RWPE2 (cell line): ENCODE measurements at regions not wholly inside any gene's neighbourhood (a gene's known extent, or its start where the extent isn't known, plus 50 kb on each side); places are given as distances from the start of the nearest gene placed in this dataset.
"Not testable (repeated sequence)": the region's sequence is repeated elsewhere in the genome, so short reads cannot be mapped to it uniquely, and the experiment has no call there.

Experiments used
- ATAC-seq: fragments of 200-7000 bp; cut with Tn5 transposase; 3 replicates; pipeline ENCODE4 v1.9.1; 2021; ENCODE audit warnings: low read depth
- DNase-seq: peaks from one replicate; pipeline ENCODE4 v3.0.0-alpha.2; 2020; ENCODE audit warnings: low spot score
- H3K27ac ChIP-seq: fragments of 450-650 bp; 2 replicates; pipeline ENCODE4 v1.5.1; 2017; ENCODE audit warnings: mild to moderate bottlenecking; ENCODE audit not compliant: poor library complexity, severe bottlenecking
- H3K27me3 ChIP-seq: fragments of 250-450 bp; sonication (Bioruptor Pico); 2 replicates; pipeline ENCODE4 v1.5.1; 2021; ENCODE audit warnings: mild to moderate bottlenecking, moderate library complexity; ENCODE audit not compliant: insufficient read depth, poor library complexity, severe bottlenecking
- H3K36me3 ChIP-seq: fragments of 250-450 bp; sonication (Bioruptor Pico); 2 replicates; pipeline ENCODE4 v1.5.1; 2020; ENCODE audit warnings: low read depth, mild to moderate bottlenecking, moderate library complexity
- H3K4me1 ChIP-seq: fragments of 250-450 bp; sonication (Bioruptor Pico); 2 replicates; pipeline ENCODE4 v1.5.1; 2021; ENCODE audit warnings: mild to moderate bottlenecking, moderate library complexity; ENCODE audit not compliant: insufficient read depth, poor library complexity, severe bottlenecking
- H3K4me3 ChIP-seq: fragments of 250-450 bp; sonication (Bioruptor Pico); 2 replicates; pipeline ENCODE4 v1.5.1; 2021; ENCODE audit warnings: mild to moderate bottlenecking, moderate library complexity; ENCODE audit not compliant: severe bottlenecking
- H3K9me3 ChIP-seq: fragments of 250-450 bp; sonication (Bioruptor Pico); 2 replicates; pipeline ENCODE4 v1.5.1; 2021; ENCODE audit warnings: mild to moderate bottlenecking, moderate library complexity; ENCODE audit not compliant: severe bottlenecking
- CTCF ChIP-seq: fragments of 450-650 bp; IDR thresholded peaks from one replicate; pipeline ENCODE4 v1.5.1; 2017; ENCODE audit warnings: mild to moderate bottlenecking, moderate library complexity; ENCODE audit not compliant: poor library complexity, severe bottlenecking

DNA sequence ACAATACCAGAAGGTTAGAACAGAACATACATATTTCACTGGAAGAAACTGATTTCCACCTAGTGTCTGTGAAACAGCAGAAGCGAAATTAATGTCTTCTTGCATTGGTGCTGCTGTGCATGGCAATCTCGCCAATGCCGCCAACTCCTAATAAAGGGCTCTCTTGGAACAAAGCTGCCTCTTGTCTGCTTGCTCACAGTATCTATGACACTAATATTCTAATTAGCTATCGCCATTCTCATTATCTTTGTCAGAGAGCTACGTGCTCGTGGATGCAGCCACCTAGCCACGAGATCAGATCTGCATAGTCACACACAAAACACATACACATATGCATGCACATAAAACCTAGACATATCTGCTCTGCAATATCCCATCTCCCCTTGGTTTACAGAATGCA is 145.9 kb upstream of the OLIG3 start:
- H3K27me3 ChIP-seq, result no peaks in the 10 kb centered on the region
- H3K36me3 ChIP-seq, result no peaks in the 10 kb centered on the region
- no peak overlapping the region for H3K27ac ChIP-seq
- DNase-seq (no peak), ATAC-seq (no peak)
- no peak overlapping the region for H3K4me3 ChIP-seq
- TF ChIP-seq CTCF, result no peak
- no peaks in the 10 kb centered on the region for H3K4me1 ChIP-seq
- H3K9me3 ChIP-seq, result no peaks in the 10 kb centered on the region

GRCh38 chr6:137641474-137642077 is 147.4 kb upstream of the OLIG3 start:
- Histone ChIP-seq H3K4me1 (no peaks in the 10 kb centered on the region), H3K27ac (no peak overlapping the region), H3K27me3 (no peaks in the 10 kb centered on the region), H3K4me3 (no peak overlapping the region), H3K36me3 (no peaks in the 10 kb centered on the region), H3K9me3 (no peaks in the 10 kb centered on the region)
- no peak for DNase-seq
- peak; percentile 86 for TF ChIP-seq CTCF
- ATAC-seq, result peak; percentile 77

DNA sequence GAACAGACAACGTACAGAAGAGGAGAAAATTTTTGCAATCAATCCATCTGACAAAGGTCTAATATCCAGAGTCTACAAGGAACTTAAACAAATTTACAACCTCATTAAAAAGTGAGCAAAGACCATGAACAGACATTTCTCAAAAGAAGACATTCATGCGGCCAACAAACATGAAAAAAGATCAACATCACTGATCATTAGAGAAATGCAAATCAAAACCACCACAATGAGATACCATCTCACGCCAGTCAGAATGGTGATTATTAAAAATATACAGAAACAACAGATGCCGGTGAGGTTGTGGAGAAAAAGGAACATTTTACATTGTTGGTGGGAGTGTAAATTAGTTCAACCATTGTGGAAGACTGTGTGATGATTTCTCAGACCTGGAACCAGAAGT is 149.0 kb upstream of the OLIG3 start:
- H3K27ac ChIP-seq, ATAC-seq, H3K27me3 ChIP-seq: not testable (repeated sequence)

DNA sequence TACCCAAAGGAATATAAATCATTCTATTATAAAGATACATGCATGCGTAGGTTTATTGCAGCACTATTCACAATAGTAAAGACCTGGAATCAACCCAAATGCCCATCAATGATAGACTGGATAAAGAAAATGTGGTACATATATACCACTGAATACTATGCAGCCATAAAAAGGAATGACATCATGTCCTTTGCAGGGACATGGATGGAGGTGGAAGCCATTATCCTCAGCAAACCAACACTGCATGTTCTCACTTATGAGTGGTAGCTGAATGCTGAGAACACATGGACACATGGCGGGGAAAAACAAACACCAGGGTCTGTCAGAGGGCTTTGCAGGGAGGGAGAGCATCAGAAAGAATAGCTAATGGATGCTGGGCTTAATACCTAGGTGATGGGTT is 149.4 kb upstream of the OLIG3 start:
- H3K27me3 ChIP-seq, ATAC-seq, H3K36me3 ChIP-seq, H3K4me1 ChIP-seq, H3K9me3 ChIP-seq, DNase-seq, H3K27ac ChIP-seq, H3K4me3 ChIP-seq: not testable (repeated sequence)

More for the DNA sequence above, 149.0 kb upstream of the OLIG3 start:
- not testable (repeated sequence) for H3K4me3 ChIP-seq, H3K4me1 ChIP-seq, H3K36me3 ChIP-seq, DNase-seq, H3K9me3 ChIP-seq

DNA sequence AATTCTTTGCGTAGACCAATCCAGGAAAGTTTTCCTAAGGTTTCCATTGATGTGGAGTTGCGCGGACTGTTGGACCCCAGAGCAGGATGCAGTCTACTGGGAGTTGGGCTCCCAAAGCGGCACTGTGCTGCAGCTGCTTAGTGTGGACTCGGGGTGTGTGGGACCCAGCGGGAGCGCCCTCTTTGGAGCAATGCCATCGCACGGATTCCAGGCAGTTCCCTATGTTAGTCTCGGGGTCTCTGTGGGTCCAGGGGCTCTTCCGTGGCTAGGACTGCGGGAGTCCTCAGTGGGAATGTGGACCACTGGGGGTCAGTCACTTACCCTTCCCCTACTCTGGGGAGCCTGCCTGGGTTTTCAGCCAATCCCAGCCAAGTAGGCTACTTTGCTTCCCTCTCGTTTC is 151.7 kb upstream of the OLIG3 start:
- H3K27me3 ChIP-seq, result no peaks in the 10 kb centered on the region
- DNase-seq (no peak), ATAC-seq (no peak)
- no peaks in the 10 kb centered on the region for H3K36me3 ChIP-seq
- no peak overlapping the region for H3K4me3 ChIP-seq
- H3K27ac ChIP-seq, result no peak overlapping the region
- no peak for TF ChIP-seq CTCF
- no peaks in the 10 kb centered on the region for H3K9me3 ChIP-seq
- H3K4me1 ChIP-seq, result no peaks in the 10 kb centered on the region

DNA sequence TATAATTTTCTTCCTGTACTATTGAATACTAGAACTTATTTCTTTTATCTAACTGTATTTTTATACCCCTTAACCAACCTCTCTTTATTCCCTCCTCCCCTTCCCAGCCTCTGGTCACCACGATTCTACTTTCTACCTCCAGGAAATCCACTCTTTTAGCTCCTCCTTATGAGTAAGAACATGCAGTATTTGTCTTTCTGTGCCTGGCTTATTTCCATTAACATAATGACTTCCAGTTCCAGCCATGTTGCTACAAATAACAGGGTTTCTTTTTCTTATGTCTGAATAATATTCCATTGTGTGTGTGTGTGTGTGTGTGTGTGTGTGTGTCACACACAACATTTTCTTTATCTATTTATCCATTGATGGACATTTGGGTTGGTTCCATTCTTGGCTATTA is 152.3 kb upstream of the OLIG3 start:
- Histone ChIP-seq H3K9me3 (no peaks in the 10 kb centered on the region), H3K4me3 (no peak overlapping the region), H3K27me3 (no peaks in the 10 kb centered on the region), H3K4me1 (no peaks in the 10 kb centered on the region), H3K27ac (no peak overlapping the region), H3K36me3 (no peaks in the 10 kb centered on the region)
- ATAC-seq (no peak), DNase-seq (no peak)
- no peak for TF ChIP-seq CTCF
